GM19351 (cell line): ENCODE measurements at regions not wholly inside any gene's neighbourhood (a gene's known extent, or its start where the extent isn't known, plus 50 kb on each side); places are given as distances from the start of the nearest gene placed in this dataset.

Experiments
- ATAC-seq: cut with Tn5 transposase; IDR thresholded peaks from one replicate; pipeline ENCODE4 v1.9.1; 2021; ENCODE audit warnings: mild to moderate bottlenecking, moderate library complexity; ENCODE audit not compliant: unreplicated experiment

- no peak for ATAC-seq
Observed at GRCh38 chr2:8527031-8527430, 154.8 kb upstream of the ID2 start.

GRCh38 chr2:8527676-8528075 is 154.2 kb upstream of the ID2 start:
- ATAC-seq = no peak

- ATAC-seq = no peak
Observed at GRCh38 chr2:8528863-8529262, 153.0 kb upstream of the ID2 start.

DNA sequence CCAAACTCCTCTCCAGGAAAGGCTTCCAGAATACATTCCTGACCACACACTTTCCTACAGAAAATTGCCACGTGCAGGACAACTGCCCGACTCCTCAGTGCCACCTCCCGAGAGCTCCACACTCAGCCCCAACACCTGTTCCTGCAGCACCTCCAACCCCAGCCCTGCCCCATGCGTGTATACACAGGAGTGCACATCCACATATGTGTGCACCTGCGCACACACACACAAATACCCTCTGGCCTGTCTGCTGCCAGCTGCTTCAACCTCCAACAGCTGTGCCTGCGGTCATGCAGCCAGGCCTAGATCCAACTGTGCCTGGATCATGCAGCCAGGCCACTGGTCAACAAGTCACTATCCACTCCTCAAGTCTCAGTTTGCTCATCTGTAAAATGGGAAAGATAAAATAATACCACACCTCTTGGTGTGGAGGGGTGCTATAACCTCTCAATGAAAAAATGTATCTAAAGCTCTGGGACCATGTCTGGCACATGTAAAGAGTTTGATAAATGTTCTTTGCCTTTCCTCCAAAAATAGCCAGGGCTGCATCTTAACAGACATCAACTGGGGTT is 152.1 kb upstream of the ID2 start:
- no peak for ATAC-seq

DNA sequence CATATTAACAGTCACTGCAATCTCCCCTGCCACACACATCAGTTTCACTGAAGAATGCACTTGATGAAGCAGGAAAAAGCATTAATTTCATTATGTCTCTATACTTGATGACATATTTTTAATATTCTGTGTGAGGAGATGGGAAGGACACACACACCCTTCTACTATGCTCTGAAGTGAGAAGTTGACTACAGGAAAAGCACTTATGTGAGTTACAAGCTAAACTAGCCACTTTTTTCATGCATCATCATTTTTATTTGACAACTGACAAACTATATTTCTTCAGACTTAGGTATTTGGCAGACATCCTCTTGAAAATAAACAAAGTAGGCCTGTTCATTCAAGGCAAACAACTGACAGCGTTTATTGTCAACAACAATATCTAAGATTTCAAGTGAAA is 150.4 kb upstream of the ID2 start:
- no peak for ATAC-seq

- ATAC-seq = no peak
Observed at GRCh38 chr2:8532438-8532837, 149.4 kb upstream of the ID2 start.

GRCh38 chr2:8533923-8534322 is 147.9 kb upstream of the ID2 start:
- no peak for ATAC-seq

- no peak for ATAC-seq
Observed at GRCh38 chr2:8534386-8534728, 147.5 kb upstream of the ID2 start.

GRCh38 chr2:8534729-8535468 is 147.0 kb upstream of the ID2 start:
- ATAC-seq = no peak

GRCh38 chr2:8535469-8535795 is 146.4 kb upstream of the ID2 start:
- ATAC-seq = no peak

DNA sequence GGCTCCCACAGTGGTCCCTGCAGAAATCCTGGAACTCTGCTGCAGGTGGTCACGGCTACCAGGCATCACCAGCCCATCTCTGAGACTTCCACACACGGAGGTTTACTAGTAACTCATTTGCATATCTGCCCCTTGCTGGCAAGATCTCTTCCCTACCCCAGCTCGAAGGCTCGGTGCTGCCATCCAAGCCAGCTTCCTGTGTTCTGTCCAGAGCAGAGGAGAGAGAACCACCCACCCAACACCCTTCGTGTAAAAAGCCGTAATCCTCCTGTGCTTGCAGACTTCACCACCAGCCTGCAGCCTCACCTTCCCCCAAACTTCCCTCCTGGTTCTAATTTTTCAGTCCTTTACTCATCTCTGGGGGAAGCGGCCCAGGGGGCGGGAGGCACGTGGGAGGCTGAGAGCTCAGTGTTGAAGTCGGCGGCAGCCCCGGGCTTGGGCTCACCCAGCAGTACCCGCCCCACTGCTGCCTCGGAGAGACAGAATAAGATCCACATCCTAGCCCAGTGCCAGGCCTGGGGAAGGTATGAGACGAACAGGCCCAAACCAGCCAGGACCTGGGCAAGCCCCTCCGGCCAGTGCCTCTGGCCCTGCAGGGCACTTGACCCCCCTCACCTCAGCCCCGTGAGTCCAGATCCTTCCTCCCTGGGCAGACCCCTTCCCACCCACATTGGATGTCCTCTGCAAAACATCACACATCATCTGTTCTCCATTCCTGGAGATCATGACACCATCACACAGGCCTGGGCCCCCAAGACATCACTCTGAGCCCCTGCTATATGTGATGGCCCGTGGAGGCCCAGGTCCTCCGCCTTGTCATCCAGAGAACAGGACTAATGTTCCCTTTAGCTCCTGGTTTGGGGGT is 145.8 kb upstream of the ID2 start:
- no peak for ATAC-seq

DNA sequence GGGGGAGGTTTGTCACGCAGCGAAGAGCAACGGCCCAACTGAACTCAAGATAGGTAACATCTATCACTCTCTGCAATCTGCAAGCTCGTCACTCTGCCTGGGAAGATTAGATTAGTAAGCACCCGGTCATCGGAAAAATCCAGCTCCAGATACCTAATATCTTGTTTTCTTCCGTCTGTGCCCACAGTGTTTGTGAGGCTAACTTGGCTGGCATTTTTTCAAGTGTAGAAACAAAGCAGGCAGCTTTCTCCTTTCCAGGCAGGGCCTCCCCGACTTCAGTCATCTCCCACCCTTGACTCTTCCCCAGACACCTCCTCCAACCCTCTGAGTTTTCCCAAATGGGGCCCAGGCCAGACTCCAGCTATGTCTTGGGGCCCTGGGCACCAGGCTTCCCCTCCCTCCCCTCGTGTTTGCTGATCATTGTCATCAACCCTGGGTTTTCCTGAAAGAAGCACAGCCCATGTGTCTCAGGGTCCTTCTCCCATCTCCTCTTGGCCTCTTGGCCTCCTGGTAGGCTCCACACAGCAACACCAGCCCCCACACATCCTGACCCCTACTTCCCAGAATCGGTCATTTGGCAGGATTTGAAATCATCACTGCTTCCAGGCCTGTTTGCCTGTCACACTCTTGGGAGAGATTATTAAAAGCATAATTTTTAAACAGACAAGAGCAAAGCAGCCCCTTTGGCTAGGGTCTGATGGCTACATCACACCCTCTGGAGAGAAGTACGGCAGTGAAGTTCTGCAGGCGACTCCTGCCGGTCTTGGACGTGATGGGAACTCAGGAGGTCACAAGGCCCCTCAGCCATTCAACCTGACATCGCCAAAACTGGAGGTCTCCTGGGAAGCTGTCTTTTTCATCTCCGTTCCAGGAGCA is 144.9 kb upstream of the ID2 start:
- no peak for ATAC-seq

DNA sequence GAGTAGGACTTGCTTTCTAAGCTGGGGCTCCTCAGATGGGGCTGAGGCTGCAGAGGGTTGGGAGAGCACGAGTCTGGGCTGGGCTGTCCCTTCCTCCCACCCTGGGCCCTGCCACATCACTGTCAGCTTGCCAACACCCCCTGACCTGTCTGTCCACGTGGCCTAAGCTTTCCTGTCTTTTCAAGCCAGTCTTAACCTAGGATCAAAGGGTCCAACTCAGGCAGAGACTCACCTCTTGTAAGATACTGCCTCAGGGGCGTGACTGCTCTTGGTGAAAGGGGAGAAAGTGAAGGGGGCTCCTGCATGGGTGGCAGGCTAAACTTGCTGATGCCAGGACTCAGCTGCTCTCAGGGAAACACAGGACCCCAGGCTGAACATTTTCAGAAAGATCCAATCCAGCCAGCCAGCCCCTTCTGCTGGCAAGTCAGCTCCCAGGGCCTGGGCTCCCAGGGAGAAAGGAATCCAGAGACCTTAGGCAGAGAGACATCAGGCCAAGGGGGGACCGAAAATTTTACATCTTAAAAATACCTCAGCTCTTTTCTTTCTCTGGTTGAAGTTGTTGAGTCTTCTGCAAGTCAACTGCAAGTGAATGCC is 144.2 kb upstream of the ID2 start:
- ATAC-seq = no peak

DNA sequence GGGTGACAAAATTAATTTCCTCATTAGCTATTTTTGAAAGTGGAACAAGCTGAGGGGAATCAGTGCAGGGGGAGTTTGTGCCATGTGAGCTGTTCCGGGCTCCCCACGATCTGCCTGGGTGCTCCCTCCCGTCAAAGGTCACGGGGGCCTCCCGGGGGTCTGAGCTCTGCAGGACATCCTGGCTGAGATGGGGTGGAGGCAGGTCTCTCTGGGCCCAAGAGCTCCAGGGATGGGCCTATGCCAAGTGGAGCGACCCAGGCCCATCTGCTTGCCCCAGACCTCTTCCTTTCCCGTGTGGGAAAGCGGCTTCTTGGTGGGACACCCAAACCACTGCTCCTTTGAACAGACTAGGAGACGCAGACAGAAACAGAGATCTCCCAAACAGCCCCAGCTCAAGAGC is 143.3 kb upstream of the ID2 start:
- ATAC-seq = no peak

DNA sequence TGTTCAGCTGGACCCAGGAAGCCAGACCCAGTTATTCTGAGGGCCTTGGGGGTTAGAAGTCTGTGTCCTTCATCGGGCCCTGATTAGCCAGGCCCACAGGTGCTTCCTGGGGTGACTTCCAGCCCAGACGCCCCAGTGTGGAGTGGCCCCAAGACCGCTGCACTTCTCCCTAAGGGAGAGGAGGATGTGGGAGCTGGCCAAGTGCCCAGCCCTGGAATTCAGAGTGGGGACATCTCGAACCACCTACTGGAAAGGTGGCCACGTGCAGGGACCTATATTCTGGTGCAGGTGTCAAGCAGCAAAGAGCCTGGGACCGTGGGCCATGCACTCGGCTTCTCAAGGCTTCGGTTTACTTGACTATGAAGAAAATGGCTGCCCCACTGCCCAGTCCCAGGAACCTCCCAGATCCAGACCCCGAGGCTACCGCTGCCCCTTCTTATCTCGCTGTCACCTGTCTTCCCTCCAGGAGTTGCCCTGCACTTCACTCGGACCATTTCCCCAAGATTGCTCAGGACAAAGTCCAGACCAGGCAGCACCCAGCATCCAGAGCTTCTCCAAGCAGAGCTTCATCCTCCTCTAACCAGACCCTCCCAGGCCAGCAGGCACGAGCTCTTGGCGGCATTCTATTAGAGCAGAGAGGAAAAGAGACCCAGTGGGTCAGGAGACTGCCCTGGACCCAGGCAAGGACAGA is 142.8 kb upstream of the ID2 start:
- no peak for ATAC-seq

- no peak for ATAC-seq
Observed at GRCh38 chr2:8539743-8540551, 141.9 kb upstream of the ID2 start.

DNA sequence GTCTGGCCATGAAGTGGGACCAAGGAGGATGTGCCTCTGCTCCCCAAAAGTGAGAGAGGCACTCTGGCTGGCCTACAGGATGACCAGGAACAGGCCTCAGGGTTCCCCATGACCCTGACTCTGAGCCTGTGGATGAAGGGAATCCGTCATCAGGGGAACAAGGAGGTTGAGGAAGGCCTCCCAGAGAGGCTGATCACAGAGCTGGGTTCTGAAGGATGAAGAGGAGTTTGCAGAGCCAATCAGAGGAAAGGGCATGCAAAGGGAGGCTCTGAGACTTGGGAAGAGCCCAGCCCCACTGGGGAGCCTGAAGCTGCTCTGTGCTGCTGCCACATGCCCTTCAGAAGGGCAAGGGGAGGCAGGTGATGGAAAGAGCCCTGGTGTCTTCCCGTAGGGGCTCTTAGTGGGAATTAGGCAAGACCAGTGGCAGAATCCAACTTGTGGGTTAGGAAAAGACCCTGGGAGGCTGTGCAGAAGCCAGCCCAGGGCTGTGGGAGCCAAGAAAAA is 141.3 kb upstream of the ID2 start:
- no peak for ATAC-seq

DNA sequence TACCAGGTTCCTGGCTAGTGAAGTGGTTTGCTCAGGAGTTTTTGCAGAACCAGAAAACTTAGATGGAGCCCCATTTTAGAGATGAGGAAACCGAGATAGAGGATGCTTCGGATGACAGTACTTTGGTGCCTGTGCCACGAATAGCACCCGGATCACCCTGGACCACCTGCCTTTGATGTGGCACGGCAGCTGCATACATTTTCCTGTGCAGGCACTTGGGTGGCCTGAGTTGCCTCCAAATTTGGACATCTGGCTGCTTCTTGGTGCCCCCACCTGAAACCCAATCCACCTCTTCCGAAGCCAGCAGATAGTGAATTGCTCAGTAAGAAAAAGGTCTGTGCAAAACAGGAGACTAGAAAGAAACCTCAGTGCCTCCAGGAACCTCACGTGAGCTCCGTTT is 140.6 kb upstream of the ID2 start:
- no peak for ATAC-seq

DNA sequence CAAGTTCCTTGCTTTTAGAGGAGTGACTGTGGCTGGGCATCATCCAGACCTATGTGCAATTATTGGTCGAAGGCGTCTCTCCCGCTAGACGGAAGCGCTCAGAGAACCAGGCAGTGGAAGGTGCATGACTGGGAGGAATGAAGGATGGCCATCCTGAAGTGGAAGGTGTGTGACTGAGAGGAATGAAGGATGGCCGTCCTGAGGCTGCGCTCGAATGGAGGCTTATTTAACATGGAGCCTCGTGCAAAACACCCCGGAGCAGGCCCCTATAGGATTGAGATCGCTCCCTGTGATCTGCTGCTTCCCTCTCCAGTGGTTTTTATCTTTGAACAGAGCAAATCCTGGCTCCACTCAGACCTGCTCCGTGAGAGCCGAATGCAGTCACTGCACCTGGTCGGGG is 140.2 kb upstream of the ID2 start:
- ATAC-seq = no peak
